ENCODE measurements at regions not wholly inside any gene's neighbourhood (a gene's known extent, or its start where the extent isn't known, plus 50 kb on each side); places are given as distances from the start of the nearest gene placed in this dataset.
"Not testable (repeated sequence)": the region's sequence is repeated elsewhere in the genome, so short reads cannot be mapped to it uniquely, and the experiment has no call there.

- no peak for DNase-seq (ENCODE audit: low read depth)
- no peak for TF ChIP-seq CTCF (IDR thresholded peaks at IDR 0.05; ENCODE audit: insufficient read depth, low read depth, low read length)
Measured at GRCh38 chr20:29409833-29410805, 1847.3 kb upstream of the DEFB115 start.

GRCh38 chr20:29410806-29411457 is 1846.5 kb upstream of the DEFB115 start:
- TF ChIP-seq CTCF (IDR thresholded peaks at IDR 0.05; ENCODE audit: insufficient read depth, low read depth, low read length): no peak
- no peak overlapping the region for H3K4me3 ChIP-seq (ENCODE audit: low read depth, low read length)
- DNase-seq (ENCODE audit: low read depth): no peak

More at GRCh38 chr20:29409833-29410805, 1847.3 kb upstream of the DEFB115 start:
- H3K4me3 ChIP-seq (ENCODE audit: low read depth, low read length): no peak overlapping the region

DNA sequence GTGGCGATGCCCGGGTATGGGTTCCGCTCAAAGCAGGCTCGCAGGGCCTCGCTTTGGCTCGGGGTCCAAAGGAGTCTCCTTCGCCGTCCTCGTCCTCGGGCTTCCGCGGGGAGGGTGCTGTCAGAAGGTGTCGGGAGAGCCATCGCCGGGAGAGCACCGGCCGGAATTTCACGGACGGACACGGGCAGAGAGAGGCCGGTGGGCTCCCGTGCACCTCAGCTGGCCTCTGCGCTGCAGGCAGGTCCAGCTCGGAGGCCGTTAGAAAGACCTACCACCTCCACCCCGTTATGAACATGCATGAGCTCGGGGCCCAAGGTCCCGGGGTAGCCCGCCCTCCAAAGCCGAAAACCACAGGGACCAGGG is 1846.0 kb upstream of the DEFB115 start:
- not testable (repeated sequence) for DNase-seq (ENCODE audit: low read depth); H3K4me3 ChIP-seq (ENCODE audit: low read depth, low read length)

- no peak for TF ChIP-seq CTCF (IDR thresholded peaks at IDR 0.05; ENCODE audit: insufficient read depth, low read depth, low read length)
- H3K4me3 ChIP-seq (ENCODE audit: low read depth, low read length): no peak overlapping the region
- DNase-seq (ENCODE audit: low read depth): no peak
Measured at GRCh38 chr20:29419378-29419777, 1838.1 kb upstream of the DEFB115 start.

DNA sequence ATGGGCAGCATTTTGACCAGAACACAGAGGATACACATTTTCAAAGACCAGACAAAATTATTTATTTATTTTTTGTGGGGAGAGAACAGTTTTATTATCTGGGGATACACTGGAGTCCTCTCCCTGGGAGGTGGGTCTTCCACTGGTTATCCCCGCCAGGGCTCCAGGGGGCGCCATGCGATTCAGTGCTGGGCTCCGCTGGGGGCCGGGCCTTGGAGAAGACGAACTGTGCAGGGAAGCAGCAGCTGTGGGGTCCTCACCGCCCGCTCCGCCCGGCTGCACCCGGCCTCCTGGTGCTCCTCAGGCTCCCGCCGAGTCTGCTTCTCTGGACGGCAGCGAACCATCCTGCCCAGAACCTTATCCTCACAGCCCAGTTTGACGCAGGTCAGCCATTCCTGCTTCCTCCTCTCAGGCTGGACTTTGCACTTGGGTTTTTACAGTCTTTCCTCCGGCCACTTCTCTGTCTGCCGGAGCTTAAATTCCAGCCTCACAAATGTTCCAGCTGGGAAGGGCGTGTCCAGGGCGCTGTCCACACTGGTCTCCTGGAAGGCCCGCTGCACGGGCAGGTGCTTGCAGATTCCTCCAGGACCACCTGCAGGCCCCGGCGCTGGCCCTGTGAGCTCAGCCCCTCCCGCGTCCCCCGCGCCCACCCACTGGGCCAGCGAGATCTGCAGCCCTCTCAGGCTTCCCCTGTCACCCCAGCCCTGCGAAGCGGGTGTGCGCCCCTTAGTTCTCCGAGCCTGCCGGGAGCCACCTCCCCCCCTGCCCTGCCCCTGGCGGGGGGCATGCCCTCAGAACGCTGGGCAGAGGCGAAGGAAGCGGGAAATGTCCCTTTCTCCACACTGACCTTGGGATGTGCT is 1830.0 kb upstream of the DEFB115 start:
- TF ChIP-seq CTCF (IDR thresholded peaks at IDR 0.05; ENCODE audit: insufficient read depth, low read depth, low read length): peak; percentile 3
- no peak for DNase-seq (ENCODE audit: low read depth)
- H3K4me3 ChIP-seq (ENCODE audit: low read depth, low read length): no peak overlapping the region

GRCh38 chr20:29430531-29430930 is 1826.9 kb upstream of the DEFB115 start:
- no peak for TF ChIP-seq CTCF (IDR thresholded peaks at IDR 0.05; ENCODE audit: insufficient read depth, low read depth, low read length)
- DNase-seq (ENCODE audit: low read depth): no peak
- H3K4me3 ChIP-seq (ENCODE audit: low read depth, low read length): no peak overlapping the region

DNA sequence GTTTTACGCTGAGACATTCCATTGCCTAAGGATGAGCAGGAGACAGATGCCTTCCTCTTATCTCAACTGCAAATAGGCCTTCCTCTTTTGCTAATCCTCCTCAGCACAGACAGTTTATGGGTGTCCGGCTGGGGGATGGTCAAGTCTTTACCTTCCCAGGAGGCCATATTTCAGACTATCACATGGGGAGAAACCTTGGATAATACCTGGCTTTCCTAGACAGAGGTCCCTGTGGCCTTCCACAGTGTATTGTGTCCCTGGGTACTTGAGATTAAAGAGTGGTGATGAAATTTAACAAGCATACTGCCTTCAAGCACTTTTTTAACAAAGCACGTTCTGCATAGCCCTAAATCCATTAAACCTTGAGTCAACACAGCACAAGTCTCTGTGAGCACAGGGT is 1816.7 kb upstream of the DEFB115 start:
- not testable (repeated sequence) for H3K4me3 ChIP-seq (ENCODE audit: low read depth, low read length); DNase-seq (ENCODE audit: low read depth)

Measured in fibroblast of villous mesenchyme (primary cell).